ENCODE measurements at regions not wholly inside any gene's neighbourhood (a gene's known extent, or its start where the extent isn't known, plus 50 kb on each side); places are given as distances from the start of the nearest gene placed in this dataset.

DNA sequence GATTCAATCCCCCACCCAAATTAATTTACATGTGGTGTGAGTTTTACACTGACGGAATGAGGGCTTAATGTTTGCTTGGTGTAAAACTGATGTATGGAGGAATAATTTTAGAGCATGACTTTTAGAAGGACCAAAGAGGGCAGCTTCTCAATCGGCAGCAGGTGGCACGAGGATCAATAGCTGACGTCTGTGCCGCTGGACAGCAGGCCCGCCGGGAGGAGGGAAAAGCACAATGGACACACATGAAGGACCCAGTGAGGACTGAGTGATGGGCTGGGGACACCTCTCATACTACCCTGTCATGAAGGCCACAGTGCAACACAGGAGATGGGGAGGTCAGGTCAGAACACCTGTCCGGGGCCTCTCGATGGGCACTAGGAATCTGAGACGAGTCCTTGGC is 61.4 kb upstream of the NSMCE3 start:
- Histone ChIP-seq H3K23ac (ENCODE audit: insufficient read length, low read depth, low read length) (no peak overlapping the region), H3T11ph (ENCODE audit: low read length) (no peak overlapping the region), H2BK20ac (ENCODE audit: low read depth, low read length, poor library complexity, severe bottlenecking) (no peak overlapping the region), H3K79me2 (ENCODE audit: insufficient read depth, low read length) (no peaks in the 10 kb centered on the region), H2AK5ac (ENCODE audit: insufficient read length, low read length) (no peak overlapping the region), H3K27ac (ENCODE audit: insufficient read length, low read depth, low read length) (no peak overlapping the region), H2BK5ac (ENCODE audit: insufficient read length, low read length) (no peak overlapping the region), H2BK15ac (ENCODE audit: low read depth, low read length) (no peak overlapping the region), H2BK12ac (ENCODE audit: insufficient read length, low read depth, low read length) (no peak overlapping the region), H3K9me3 (ENCODE audit: control insufficient read depth, low read depth, low read length) (no peaks in the 10 kb centered on the region), H4K8ac (replicated peaks; ENCODE audit: insufficient read length, low read depth, low read length) (no peak overlapping the region), H3K56ac (ENCODE audit: insufficient read length, low read depth, low read length) (no peak overlapping the region), H3K4me2 (ENCODE audit: insufficient read depth, insufficient read length, low read length) (no peak overlapping the region), H3K4me1 (ENCODE audit: insufficient read depth, low read length) (no peaks in the 10 kb centered on the region), H4K91ac (ENCODE audit: insufficient read length, low read depth, low read length) (no peak overlapping the region), H4K20me1 (ENCODE audit: control insufficient read depth, insufficient read depth, insufficient read length) (no peaks in the 10 kb centered on the region), H3K4ac (ENCODE audit: low read depth, low read length) (no peak overlapping the region), H4K5ac (ENCODE audit: insufficient read length, low read depth, low read length) (no peak overlapping the region), H3K14ac (ENCODE audit: insufficient read depth, low read length) (no peak overlapping the region), H3K79me1 (ENCODE audit: insufficient read depth, low read depth, low read length, poor library complexity, severe bottlenecking) (no peaks in the 10 kb centered on the region), H2AFZ (ENCODE audit: low read length) (no peak overlapping the region), H3K27me3 (ENCODE audit: insufficient read depth, low read length) (no peaks in the 10 kb centered on the region), H3K23me2 (ENCODE audit: insufficient read length, low read depth, low read length, poor library complexity, severe bottlenecking) (no peaks in the 10 kb centered on the region), H3K18ac (ENCODE audit: insufficient read length, low read depth, low read length) (no peak overlapping the region), H2BK120ac (ENCODE audit: low read depth, low read length, poor library complexity, severe bottlenecking) (no peak overlapping the region), H3K9ac (ENCODE audit: extremely low read depth, insufficient read length, low read length) (no peak overlapping the region)
- TF ChIP-seq CTCF (conservative IDR thresholded peaks at IDR 0.05), result no peak
- H3K27ac Mint-ChIP-seq, result no peak overlapping the region
- H3K36me3 Mint-ChIP-seq (ENCODE audit: insufficient read depth in 1 of 3, low read depth in 3 of 3), result peaks cover 1 to 10% (median 2%) of the 10 kb centered on the region in 3 experiments; a peak in 3 of 7 replicates
- H3K27me3 Mint-ChIP-seq (ENCODE audit: low read depth), result no peaks in the 10 kb centered on the region
- WGBS (ENCODE audit: extremely low coverage, insufficient read length, low lambda C conversion rate), result no CpG with 5 or more reads among the region's 10 CpGs
- no peak for DNase-seq
- H3K4me3 Mint-ChIP-seq, result no peak overlapping the region
- peaks cover 10 to 11% of the 10 kb centered on the region in 2 experiments for H3K9me3 Mint-ChIP-seq
- H3K4me1 Mint-ChIP-seq, result peaks cover 0 to 13% of the 10 kb centered on the region in 2 experiments; a peak in 1 of 4 replicates

Data from H9 (cell line).